Lung (tissue), 11 donors: ENCODE measurements at regions not wholly inside any gene's neighbourhood (a gene's known extent, or its start where the extent isn't known, plus 50 kb on each side); places are given as distances from the start of the nearest gene placed in this dataset.
"Not testable (repeated sequence)": the region's sequence is repeated elsewhere in the genome, so short reads cannot be mapped to it uniquely, and the experiment has no call there.

ENCODE experiments used
- ATAC-seq: fragments of 200-7000 bp; cut with Tn5 transposase; one replicate; pipeline ENCODE4 v1.9.1; 2020; ENCODE audit warnings: moderate number of reproducible peaks; ENCODE audit not compliant: insufficient read depth, low FRiP score
- DNase-seq, 3 donors: peaks; one replicate each; pipeline ENCODE4 v3.0.0-alpha.2; 2013 to 2017
- H3K27ac ChIP-seq, 2 donors: one replicate each; pipeline ENCODE4 v1.5.1; 2013; ENCODE audit warnings: mild to moderate bottlenecking in 2 of 2, moderate library complexity in 2 of 2, control low read depth in 1 of 2, inconsistent platforms in 1 of 2, low read depth in 1 of 2, low read length in 1 of 2
- H3K27me3 ChIP-seq, 3 donors: one replicate each; pipeline ENCODE4 v1.5.1; 2013; ENCODE audit warnings: low read length in 2 of 3; ENCODE audit not compliant: control insufficient read depth in 3 of 3, insufficient read depth in 3 of 3
- H3K36me3 ChIP-seq, 4 donors: one replicate each; pipeline ENCODE4 v1.5.1; 2013; ENCODE audit warnings: low read length in 4 of 4, mild to moderate bottlenecking in 1 of 4, moderate library complexity in 1 of 4; ENCODE audit not compliant: control insufficient read depth in 4 of 4, insufficient read depth in 4 of 4
- H3K4me1 ChIP-seq, 5 donors: one replicate each; pipeline ENCODE4 v1.5.1; 2013; ENCODE audit warnings: low read length in 5 of 5, mild to moderate bottlenecking in 2 of 5, moderate library complexity in 1 of 5; ENCODE audit not compliant: control insufficient read depth in 5 of 5, insufficient read depth in 5 of 5
- H3K4me3 ChIP-seq: one replicate; pipeline ENCODE4 v1.5.1; 2013; ENCODE audit warnings: mild to moderate bottlenecking, control low read depth, moderate library complexity
- H3K9ac ChIP-seq, 2 donors: one replicate each; pipeline ENCODE4 v1.5.1; 2013; ENCODE audit warnings: low read length in 2 of 2, control low read depth in 1 of 2; ENCODE audit not compliant: insufficient read depth in 1 of 2
- H3K9me3 ChIP-seq, 4 donors: one replicate each; pipeline ENCODE4 v1.5.1; 2013; ENCODE audit warnings: low read length in 3 of 4, mild to moderate bottlenecking in 1 of 4, moderate library complexity in 1 of 4; ENCODE audit not compliant: control insufficient read depth in 4 of 4, insufficient read depth in 3 of 4
- CTCF ChIP-seq: IDR thresholded peaks from 2 replicates; pipeline ENCODE4 v1.5.1; 2012; ENCODE audit warnings: mild to moderate bottlenecking; ENCODE audit errors: control extremely low read depth, extremely low read depth
- WGBS, 2 donors: extraction: QIAGEN DNeasy Blood & Tissue Kit; methylation state at CpG; one replicate each; pipeline ENCODE4 v1.1.7; 2013; 5-methylcytosine and 5-hydroxymethylcytosine counted together
- donor health status: control.
- donor health status: control.
- donor health status: Bipolar disorder and iron deficiency.
- donor health status: healthy.
- donor health status: DM: yes; HTN: yes; CAD: no.

GRCh38 chr2:17196380-17196779 lies 321.9 kb downstream of the RAD51AP2 start:
- no peaks in the 10 kb centered on the region for H3K36me3 ChIP-seq
- no peak overlapping the region for H3K27ac ChIP-seq
- H3K4me1 ChIP-seq, result no peaks in the 10 kb centered on the region
- no peak overlapping the region for H3K4me3 ChIP-seq
- no peak for TF ChIP-seq CTCF
- H3K27me3 ChIP-seq, result peaks cover 0 to 4% (median 0%) of the 10 kb centered on the region in 3 donors
- no peak overlapping the region for H3K9ac ChIP-seq
- DNase-seq (no peak), ATAC-seq (no peak)
- WGBS, 2 donors, result 73 to 78% methylated on average over 3 of the region's 3 CpGs
- peaks cover 0 to 2% (median 0%) of the 10 kb centered on the region in 4 donors for H3K9me3 ChIP-seq

- DNase-seq, result no peak
- Histone ChIP-seq H3K9ac (no peak overlapping the region), H3K4me1 (no peaks in the 10 kb centered on the region), H3K36me3 (no peaks in the 10 kb centered on the region), H3K4me3 (no peak overlapping the region), H3K27me3 (peaks cover 0 to 4% (median 0%) of the 10 kb centered on the region in 3 donors), H3K9me3 (peaks cover 0 to 2% (median 0%) of the 10 kb centered on the region in 4 donors), H3K27ac (no peak overlapping the region)
- no peak for ATAC-seq
- 79 to 89% methylated on average over 5 of the region's 5 CpGs for WGBS, 2 donors
- TF ChIP-seq CTCF, result no peak
Measured at GRCh38 chr2:17195016-17195415, 323.2 kb downstream of the RAD51AP2 start.

GRCh38 chr2:17194083-17194482 lies 324.2 kb downstream of the RAD51AP2 start:
- H3K36me3 ChIP-seq, result no peaks in the 10 kb centered on the region
- no peak overlapping the region for H3K27ac ChIP-seq
- H3K27me3 ChIP-seq, result peaks cover 0 to 4% (median 0%) of the 10 kb centered on the region in 3 donors
- WGBS, 2 donors, result 86 to 95% methylated on average over 9 of the region's 9 CpGs
- peaks cover 0 to 2% (median 0%) of the 10 kb centered on the region in 4 donors for H3K9me3 ChIP-seq
- H3K9ac ChIP-seq, result no peak overlapping the region
- DNase-seq (no peak), ATAC-seq (no peak)
- H3K4me1 ChIP-seq, result no peaks in the 10 kb centered on the region
- no peak overlapping the region for H3K4me3 ChIP-seq
- no peak for TF ChIP-seq CTCF

GRCh38 chr2:17193433-17193890 lies 324.8 kb downstream of the RAD51AP2 start:
- not testable (repeated sequence) for ATAC-seq, H3K4me1 ChIP-seq, H3K9me3 ChIP-seq, H3K9ac ChIP-seq, H3K36me3 ChIP-seq, DNase-seq, H3K27me3 ChIP-seq, H3K27ac ChIP-seq, H3K4me3 ChIP-seq
- WGBS, 2 donors, result 96 to 99% methylated on average over 29 to 32 of the region's 32 CpGs
